HG03045 (cell line): ENCODE measurements at regions not wholly inside any gene's neighbourhood (a gene's known extent, or its start where the extent isn't known, plus 50 kb on each side); places are given as distances from the start of the nearest gene placed in this dataset.

ENCODE experiments used
- ATAC-seq: cut with Tn5 transposase; IDR thresholded peaks from one replicate; pipeline ENCODE4 v1.9.1; 2021; ENCODE audit warnings: mild to moderate bottlenecking, moderate library complexity; ENCODE audit not compliant: unreplicated experiment

- ATAC-seq: no peak
Measured at GRCh38 chr16:49216593-49216992, 65.0 kb downstream of the CBLN1 start.

GRCh38 chr16:49213594-49213993, 68.0 kb downstream of the CBLN1 start:
- ATAC-seq: no peak

GRCh38 chr16:49204191-49204590, 77.4 kb downstream of the CBLN1 start:
- ATAC-seq: no peak

- no peak for ATAC-seq
Measured at GRCh38 chr16:49203361-49203760, 78.3 kb downstream of the CBLN1 start.

GRCh38 chr16:49201118-49201517, 80.5 kb downstream of the CBLN1 start:
- ATAC-seq: no peak

- ATAC-seq: no peak
Measured at GRCh38 chr16:49200223-49200820, 81.3 kb downstream of the CBLN1 start.

- no peak for ATAC-seq
Measured at GRCh38 chr16:49195237-49195548, 86.4 kb downstream of the CBLN1 start.

GRCh38 chr16:49194537-49195236, 87.0 kb downstream of the CBLN1 start:
- no peak for ATAC-seq

GRCh38 chr16:49193596-49193995, 88.0 kb downstream of the CBLN1 start:
- ATAC-seq: no peak

GRCh38 chr16:49189286-49189685, 92.4 kb downstream of the CBLN1 start:
- ATAC-seq: no peak

- ATAC-seq: no peak
Measured at GRCh38 chr16:49183911-49184310, 97.7 kb downstream of the CBLN1 start.

- no peak for ATAC-seq
Measured at GRCh38 chr16:49181791-49182518, 99.7 kb downstream of the CBLN1 start.

GRCh38 chr16:49179714-49180330, 101.8 kb downstream of the CBLN1 start:
- no peak for ATAC-seq

GRCh38 chr16:49168126-49168525, 113.5 kb downstream of the CBLN1 start:
- no peak for ATAC-seq

GRCh38 chr16:49165025-49165424, 116.6 kb downstream of the CBLN1 start:
- no peak for ATAC-seq

GRCh38 chr16:49161191-49161590, 120.4 kb downstream of the CBLN1 start:
- no peak for ATAC-seq

GRCh38 chr16:49158029-49158642, 123.5 kb downstream of the CBLN1 start:
- no peak for ATAC-seq

GRCh38 chr16:49150341-49150740, 131.3 kb downstream of the CBLN1 start:
- ATAC-seq: no peak

- ATAC-seq: no peak
Measured at GRCh38 chr16:49148410-49148809, 133.2 kb downstream of the CBLN1 start.

- no peak for ATAC-seq
Measured at GRCh38 chr16:49140618-49141017, 141.0 kb downstream of the CBLN1 start.

- ATAC-seq: no peak
Measured at GRCh38 chr16:49130397-49130796, 151.2 kb downstream of the CBLN1 start.
